Ascending aorta (tissue), 2 donors: ENCODE measurements at regions not wholly inside any gene's neighbourhood (a gene's known extent, or its start where the extent isn't known, plus 50 kb on each side); places are given as distances from the start of the nearest gene placed in this dataset.

Experiments
- DNase-seq, 2 donors: peaks; one replicate each; pipeline ENCODE4 v3.0.0-alpha.2; 2019; ENCODE audit warnings: low spot score in 2 of 2
- H3K27ac ChIP-seq, 2 donors: fragments of 200-600 bp; sonication (generic); one replicate each; pipeline ENCODE4 v1.5.1; 2016 to 2017; ENCODE audit warnings: mild to moderate bottlenecking in 1 of 2
- H3K27me3 ChIP-seq: fragments of 200-600 bp; sonication (generic); one replicate; pipeline ENCODE4 v1.5.1; 2017
- H3K36me3 ChIP-seq, 2 donors: fragments of 200-600 bp; sonication (generic); one replicate each; pipeline ENCODE4 v1.5.1; 2016
- H3K4me1 ChIP-seq, 2 donors: fragments of 200-600 bp; sonication (generic); one replicate each; pipeline ENCODE4 v1.5.1; 2016 to 2017; ENCODE audit warnings: mild to moderate bottlenecking in 1 of 2
- H3K4me3 ChIP-seq, 2 donors: fragments of 200-600 bp; sonication (generic); one replicate each; pipeline ENCODE4 v1.5.1; 2016 to 2017; ENCODE audit warnings: mild to moderate bottlenecking in 1 of 2
- H3K9me3 ChIP-seq, 2 donors: fragments of 200-600 bp; sonication (generic); one replicate each; pipeline ENCODE4 v1.5.1; 2016
- CTCF ChIP-seq, 3 experiments: fragments of 200-600 bp in 2 of 3; fragments of 450-650 bp in 1 of 3; sonication (generic) in 2 of 3; IDR thresholded peaks; one replicate each; pipeline ENCODE4 v1.5.1; 2016 to 2019; ENCODE audit warnings: antibody characterized with exemption in 3 of 3, mild to moderate bottlenecking in 1 of 3, moderate library complexity in 1 of 3
- intact Hi-C: fragments of 100-400 bp; cut with DNase I; formaldehyde crosslinking; loops from one replicate; pipeline ENCODE4 v1.15.1; 2023

- Histone ChIP-seq H3K27me3 (no peaks in the 10 kb centered on the region), H3K4me1 (no peaks in the 10 kb centered on the region), H3K36me3 (no peaks in the 10 kb centered on the region), H3K4me3 (no peak overlapping the region), H3K27ac (no peak overlapping the region), H3K9me3 (no peaks in the 10 kb centered on the region)
- no peak for TF ChIP-seq CTCF (IDR thresholded peaks at IDR 0.05)
- intact Hi-C loops = no loop called here
- DNase-seq = no peak
These were observed 358.8 kb downstream of the C12orf50 start for GRCh38 chr12:87670448-87670847.

- Histone ChIP-seq H3K27me3 (no peaks in the 10 kb centered on the region), H3K4me1 (no peaks in the 10 kb centered on the region), H3K9me3 (no peaks in the 10 kb centered on the region), H3K36me3 (no peaks in the 10 kb centered on the region), H3K4me3 (no peak overlapping the region), H3K27ac (no peak overlapping the region)
- intact Hi-C loops = no loop called here
- no peak for TF ChIP-seq CTCF (IDR thresholded peaks at IDR 0.05)
- DNase-seq = no peak
These were observed 361.8 kb downstream of the C12orf50 start for GRCh38 chr12:87667378-87667777.

- intact Hi-C loops = no loop called here
- peak overlapping the region; percentile 19 to 37 for H3K4me3 ChIP-seq
- no peaks in the 10 kb centered on the region for H3K9me3 ChIP-seq
- H3K36me3 ChIP-seq = no peaks in the 10 kb centered on the region
- no peaks in the 10 kb centered on the region for H3K4me1 ChIP-seq
- no peak overlapping the region for H3K27ac ChIP-seq
- TF ChIP-seq CTCF (IDR thresholded peaks at IDR 0.05) = no peak
- DNase-seq = no peak
- no peaks in the 10 kb centered on the region for H3K27me3 ChIP-seq
These were observed 367.3 kb downstream of the C12orf50 start for GRCh38 chr12:87661786-87662377.

GRCh38 chr12:87660987-87661774 lies 368.0 kb downstream of the C12orf50 start:
- intact Hi-C loops = no loop called here
- Histone ChIP-seq H3K4me3 (no peak overlapping the region), H3K27me3 (no peaks in the 10 kb centered on the region), H3K4me1 (no peaks in the 10 kb centered on the region), H3K9me3 (no peaks in the 10 kb centered on the region), H3K36me3 (no peaks in the 10 kb centered on the region), H3K27ac (no peak overlapping the region)
- no peak for TF ChIP-seq CTCF (IDR thresholded peaks at IDR 0.05)
- no peak for DNase-seq

GRCh38 chr12:87660291-87660690 lies 368.9 kb downstream of the C12orf50 start:
- no peak overlapping the region for H3K27ac ChIP-seq
- no peak for DNase-seq
- H3K27me3 ChIP-seq = no peaks in the 10 kb centered on the region
- TF ChIP-seq CTCF (IDR thresholded peaks at IDR 0.05) = no peak
- no peaks in the 10 kb centered on the region for H3K36me3 ChIP-seq
- H3K9me3 ChIP-seq = no peaks in the 10 kb centered on the region
- H3K4me3 ChIP-seq = no peak overlapping the region
- intact Hi-C loops = no loop called here
- no peaks in the 10 kb centered on the region for H3K4me1 ChIP-seq
